ENCODE measurements at regions not wholly inside any gene's neighbourhood (a gene's known extent, or its start where the extent isn't known, plus 50 kb on each side); places are given as distances from the start of the nearest gene placed in this dataset.

- no peaks in the 10 kb centered on the region for H3K36me3 ChIP-seq (ENCODE audit: control insufficient read depth in 1 of 2, insufficient read depth in 2 of 2, low read length in 2 of 2)
- H3K4me2 ChIP-seq (ENCODE audit: low read length) = no peak overlapping the region
- H3K27ac ChIP-seq (ENCODE audit: low read depth, low read length) = no peak overlapping the region
- no peak overlapping the region for H3K4ac ChIP-seq (ENCODE audit: low read depth, low read length)
- peak overlapping the region; percentile 12 for H2BK120ac ChIP-seq (ENCODE audit: insufficient read depth, low read length, poor library complexity)
- H3K14ac ChIP-seq (ENCODE audit: low read length) = no peak overlapping the region
- H2AK5ac ChIP-seq (ENCODE audit: low read length) = peak overlapping the region; percentile 48
- no peaks in the 10 kb centered on the region for H3K27me3 ChIP-seq (ENCODE audit: insufficient read depth, low read length)
- no peak overlapping the region for H2BK5ac ChIP-seq (ENCODE audit: low read depth, low read length, poor library complexity)
- no peaks in the 10 kb centered on the region for H3K9me3 ChIP-seq (ENCODE audit: insufficient read depth, low read depth, low read length)
- H3K9ac ChIP-seq (ENCODE audit: low read length) = no peak overlapping the region
- peak overlapping the region; percentile 16 for H4K91ac ChIP-seq (ENCODE audit: low read depth, low read length)
- no peak overlapping the region for H3K23ac ChIP-seq (ENCODE audit: low read length)
- WGBS (ENCODE audit: extremely low coverage, insufficient coverage, insufficient read length) = no CpG with 5 or more reads among the region's 5 CpGs
- no peaks in the 10 kb centered on the region for H3K79me2 ChIP-seq (ENCODE audit: control insufficient read depth, insufficient read depth, low read length, poor library complexity)
- H2BK12ac ChIP-seq (ENCODE audit: low read length) = peak overlapping the region; percentile 54
- peak overlapping the region; percentile 30 for H3K18ac ChIP-seq (ENCODE audit: low read length)
- H3K79me1 ChIP-seq (ENCODE audit: low read length) = peaks cover 17% of the 10 kb centered on the region
- no peak overlapping the region for H4K8ac ChIP-seq (ENCODE audit: low read depth, low read length)
- H4K12ac ChIP-seq (ENCODE audit: low read depth, low read length) = no peak overlapping the region
- no peak for DNase-seq
- no peak overlapping the region for H3K4me3 ChIP-seq (ENCODE audit: low read depth, low read length)
- peaks cover 21 to 26% of the 10 kb centered on the region in 2 experiments for H3K4me1 ChIP-seq (ENCODE audit: control insufficient read depth in 1 of 2, insufficient read depth in 2 of 2, low read length in 2 of 2)
- no peak overlapping the region for H2AFZ ChIP-seq (ENCODE audit: insufficient read depth, low read length, poor library complexity)
Measured at GRCh38 chr17:31693433-31694220, 165.4 kb downstream of the COPRS start.

- no peak for DNase-seq
- Histone ChIP-seq H3K9me3 (ENCODE audit: insufficient read depth, low read depth, low read length) (no peaks in the 10 kb centered on the region), H4K8ac (ENCODE audit: low read depth, low read length) (no peak overlapping the region), H3K79me2 (ENCODE audit: control insufficient read depth, insufficient read depth, low read length, poor library complexity) (no peaks in the 10 kb centered on the region), H3K27me3 (ENCODE audit: insufficient read depth, low read length) (no peaks in the 10 kb centered on the region), H3K36me3 (ENCODE audit: control insufficient read depth in 1 of 2, insufficient read depth in 2 of 2, low read length in 2 of 2) (no peaks in the 10 kb centered on the region), H3K4me3 (ENCODE audit: low read depth, low read length) (no peak overlapping the region), H3K4me2 (ENCODE audit: low read length) (no peak overlapping the region), H2AK5ac (ENCODE audit: low read length) (no peak overlapping the region), H3K14ac (ENCODE audit: low read length) (no peak overlapping the region), H4K12ac (ENCODE audit: low read depth, low read length) (no peak overlapping the region), H3K4ac (ENCODE audit: low read depth, low read length) (no peak overlapping the region), H3K18ac (ENCODE audit: low read length) (no peak overlapping the region), H2BK120ac (ENCODE audit: insufficient read depth, low read length, poor library complexity) (no peak overlapping the region), H3K79me1 (ENCODE audit: low read length) (peaks cover 14% of the 10 kb centered on the region), H3K23ac (ENCODE audit: low read length) (no peak overlapping the region), H3K4me1 (ENCODE audit: control insufficient read depth in 1 of 2, insufficient read depth in 2 of 2, low read length in 2 of 2) (peaks cover 17 to 22% of the 10 kb centered on the region in 2 experiments), H3K27ac (ENCODE audit: low read depth, low read length) (no peak overlapping the region), H4K91ac (ENCODE audit: low read depth, low read length) (no peak overlapping the region), H3K9ac (ENCODE audit: low read length) (no peak overlapping the region), H2AFZ (ENCODE audit: insufficient read depth, low read length, poor library complexity) (no peak overlapping the region), H2BK12ac (ENCODE audit: low read length) (peak overlapping the region; percentile 46), H2BK5ac (ENCODE audit: low read depth, low read length, poor library complexity) (no peak overlapping the region)
- WGBS (ENCODE audit: extremely low coverage, insufficient coverage, insufficient read length) = no CpG with 5 or more reads among the region's 7 CpGs
Measured at GRCh38 chr17:31692632-31693031, 166.4 kb downstream of the COPRS start.

- Histone ChIP-seq H2AK5ac (ENCODE audit: low read length) (no peak overlapping the region), H3K36me3 (ENCODE audit: control insufficient read depth in 1 of 2, insufficient read depth in 2 of 2, low read length in 2 of 2) (no peaks in the 10 kb centered on the region), H3K4me3 (ENCODE audit: low read depth, low read length) (no peak overlapping the region), H3K14ac (ENCODE audit: low read length) (no peak overlapping the region), H2AFZ (ENCODE audit: insufficient read depth, low read length, poor library complexity) (no peak overlapping the region), H3K4ac (ENCODE audit: low read depth, low read length) (no peak overlapping the region), H3K4me2 (ENCODE audit: low read length) (no peak overlapping the region), H3K27ac (ENCODE audit: low read depth, low read length) (no peak overlapping the region), H3K9ac (ENCODE audit: low read length) (no peak overlapping the region), H2BK12ac (ENCODE audit: low read length) (no peak overlapping the region), H3K18ac (ENCODE audit: low read length) (no peak overlapping the region), H4K91ac (ENCODE audit: low read depth, low read length) (no peak overlapping the region), H2BK120ac (ENCODE audit: insufficient read depth, low read length, poor library complexity) (no peak overlapping the region), H3K79me2 (ENCODE audit: control insufficient read depth, insufficient read depth, low read length, poor library complexity) (no peaks in the 10 kb centered on the region), H4K12ac (ENCODE audit: low read depth, low read length) (no peak overlapping the region), H3K9me3 (ENCODE audit: insufficient read depth, low read depth, low read length) (no peaks in the 10 kb centered on the region), H3K27me3 (ENCODE audit: insufficient read depth, low read length) (no peaks in the 10 kb centered on the region), H3K79me1 (ENCODE audit: low read length) (peaks cover 10% of the 10 kb centered on the region), H3K23ac (ENCODE audit: low read length) (no peak overlapping the region), H4K8ac (ENCODE audit: low read depth, low read length) (no peak overlapping the region), H3K4me1 (ENCODE audit: control insufficient read depth in 1 of 2, insufficient read depth in 2 of 2, low read length in 2 of 2) (peaks cover 17 to 22% of the 10 kb centered on the region in 2 experiments), H2BK5ac (ENCODE audit: low read depth, low read length, poor library complexity) (no peak overlapping the region)
- DNase-seq = no peak
- WGBS (ENCODE audit: extremely low coverage, insufficient coverage, insufficient read length) = no CpG with 5 or more reads among the region's 8 CpGs
Measured at GRCh38 chr17:31692027-31692426, 167.0 kb downstream of the COPRS start.

GRCh38 chr17:31691251-31691905 lies 167.7 kb downstream of the COPRS start:
- no peaks in the 10 kb centered on the region for H3K79me2 ChIP-seq (ENCODE audit: control insufficient read depth, insufficient read depth, low read length, poor library complexity)
- peaks cover 15 to 17% of the 10 kb centered on the region in 2 experiments for H3K4me1 ChIP-seq (ENCODE audit: control insufficient read depth in 1 of 2, insufficient read depth in 2 of 2, low read length in 2 of 2)
- H3K36me3 ChIP-seq (ENCODE audit: control insufficient read depth in 1 of 2, insufficient read depth in 2 of 2, low read length in 2 of 2) = no peaks in the 10 kb centered on the region
- no peaks in the 10 kb centered on the region for H3K9me3 ChIP-seq (ENCODE audit: insufficient read depth, low read depth, low read length)
- H4K8ac ChIP-seq (ENCODE audit: low read depth, low read length) = no peak overlapping the region
- no peak overlapping the region for H2BK5ac ChIP-seq (ENCODE audit: low read depth, low read length, poor library complexity)
- no peak overlapping the region for H3K27ac ChIP-seq (ENCODE audit: low read depth, low read length)
- H3K18ac ChIP-seq (ENCODE audit: low read length) = no peak overlapping the region
- no peak overlapping the region for H3K4me3 ChIP-seq (ENCODE audit: low read depth, low read length)
- H2AFZ ChIP-seq (ENCODE audit: insufficient read depth, low read length, poor library complexity) = no peak overlapping the region
- peaks cover 8% of the 10 kb centered on the region for H3K79me1 ChIP-seq (ENCODE audit: low read length)
- H3K4ac ChIP-seq (ENCODE audit: low read depth, low read length) = no peak overlapping the region
- peak overlapping the region; percentile 11 for H4K91ac ChIP-seq (ENCODE audit: low read depth, low read length)
- no peak for DNase-seq
- H2BK120ac ChIP-seq (ENCODE audit: insufficient read depth, low read length, poor library complexity) = no peak overlapping the region
- H3K14ac ChIP-seq (ENCODE audit: low read length) = peak overlapping the region; percentile 9
- peak overlapping the region; percentile 46 for H2BK12ac ChIP-seq (ENCODE audit: low read length)
- peak overlapping the region; percentile 54 for H2AK5ac ChIP-seq (ENCODE audit: low read length)
- H3K27me3 ChIP-seq (ENCODE audit: insufficient read depth, low read length) = no peaks in the 10 kb centered on the region
- H3K23ac ChIP-seq (ENCODE audit: low read length) = no peak overlapping the region
- H3K4me2 ChIP-seq (ENCODE audit: low read length) = no peak overlapping the region
- H4K12ac ChIP-seq (ENCODE audit: low read depth, low read length) = no peak overlapping the region
- H3K9ac ChIP-seq (ENCODE audit: low read length) = no peak overlapping the region
- WGBS (ENCODE audit: extremely low coverage, insufficient coverage, insufficient read length) = no CpG with 5 or more reads among the region's 9 CpGs

Measured in trophoblast cell (in vitro differentiated cells and primary cell).